GM19328 (cell line): ENCODE measurements at regions not wholly inside any gene's neighbourhood (a gene's known extent, or its start where the extent isn't known, plus 50 kb on each side); places are given as distances from the start of the nearest gene placed in this dataset.

Experiments
- ATAC-seq: cut with Tn5 transposase; IDR thresholded peaks from one replicate; pipeline ENCODE4 v1.9.1; 2021; ENCODE audit warnings: mild to moderate bottlenecking, moderate library complexity; ENCODE audit not compliant: unreplicated experiment

- ATAC-seq, result no peak
Observed at GRCh38 chr5:133778636-133779035, 166.3 kb upstream of the FSTL4 start.

GRCh38 chr5:133777951-133778350 is 165.6 kb upstream of the FSTL4 start:
- ATAC-seq, result no peak

GRCh38 chr5:133775584-133776304 is 163.4 kb upstream of the FSTL4 start:
- no peak for ATAC-seq

- no peak for ATAC-seq
Observed at GRCh38 chr5:133773247-133774202, 161.2 kb upstream of the FSTL4 start.

- ATAC-seq, result no peak
Observed at GRCh38 chr5:133769842-133770241, 157.5 kb upstream of the FSTL4 start.

- ATAC-seq, result no peak
Observed at GRCh38 chr5:133763744-133764143, 151.4 kb upstream of the FSTL4 start.

- no peak for ATAC-seq
Observed at GRCh38 chr5:133761632-133762031, 149.3 kb upstream of the FSTL4 start.

GRCh38 chr5:133760532-133760931 is 148.2 kb upstream of the FSTL4 start:
- no peak for ATAC-seq

GRCh38 chr5:133758641-133759040 is 146.3 kb upstream of the FSTL4 start:
- ATAC-seq, result no peak

- no peak for ATAC-seq
Observed at GRCh38 chr5:133757396-133757945, 145.1 kb upstream of the FSTL4 start.

- ATAC-seq, result no peak
Observed at GRCh38 chr5:133756756-133757155, 144.4 kb upstream of the FSTL4 start.

GRCh38 chr5:133756036-133756435 is 143.7 kb upstream of the FSTL4 start:
- ATAC-seq, result no peak

- ATAC-seq, result no peak
Observed at GRCh38 chr5:133754575-133755169, 142.3 kb upstream of the FSTL4 start.

GRCh38 chr5:133753856-133754255 is 141.5 kb upstream of the FSTL4 start:
- ATAC-seq, result no peak

GRCh38 chr5:133751846-133752245 is 139.5 kb upstream of the FSTL4 start:
- ATAC-seq, result no peak

- no peak for ATAC-seq
Observed at GRCh38 chr5:133751421-133751820, 139.1 kb upstream of the FSTL4 start.

GRCh38 chr5:133750856-133751255 is 138.5 kb upstream of the FSTL4 start:
- ATAC-seq, result no peak

- ATAC-seq, result no peak
Observed at GRCh38 chr5:133750356-133750755, 138.0 kb upstream of the FSTL4 start.

GRCh38 chr5:133749331-133749985 is 137.1 kb upstream of the FSTL4 start:
- no peak for ATAC-seq

- no peak for ATAC-seq
Observed at GRCh38 chr5:133746834-133747233, 134.5 kb upstream of the FSTL4 start.

- no peak for ATAC-seq
Observed at GRCh38 chr5:133744960-133745308, 132.6 kb upstream of the FSTL4 start.
